ENCODE measurements at regions not wholly inside any gene's neighbourhood (a gene's known extent, or its start where the extent isn't known, plus 50 kb on each side); places are given as distances from the start of the nearest gene placed in this dataset.

GRCh38 chr18:41490861-41491260, 464.2 kb upstream of the PIK3C3 start:
- no peaks in the 10 kb centered on the region for H3K9me3 ChIP-seq (ENCODE audit: insufficient read depth in 2 of 2, low read depth in 1 of 2, low read length in 1 of 2)
- H4K20me1 ChIP-seq (replicated peaks in 1 of 2; ENCODE audit: control insufficient read depth in 1 of 2, insufficient read depth in 2 of 2, low read length in 2 of 2) = no peaks in the 10 kb centered on the region
- H3K36me3 ChIP-seq (ENCODE audit: control insufficient read depth in 2 of 4, insufficient read depth in 4 of 4, low read length in 3 of 4) = no peaks in the 10 kb centered on the region
- H3K79me2 ChIP-seq (ENCODE audit: control insufficient read depth in 1 of 2, insufficient read depth in 2 of 2, low read length in 2 of 2) = no peaks in the 10 kb centered on the region
- DNase-seq (ENCODE audit: low read depth in 1 of 2, low spot score in 2 of 2) (no peak), FAIRE-seq (no peak)
- H3K9ac ChIP-seq (replicated peaks in 1 of 4; ENCODE audit: extremely low read depth in 1 of 4, low read depth in 3 of 4, low read length in 3 of 4) = no peak overlapping the region
- no peak overlapping the region for H3K14ac ChIP-seq (ENCODE audit: insufficient read length)
- peak overlapping the region; percentile 36 for H3K56ac ChIP-seq (replicated peaks; ENCODE audit: insufficient read length, low read depth, low read length)
- 100% methylated on average over 1 of the region's 1 CpG; no CpG with 5 or more reads in 1 of the 2 experiments for WGBS, 2 experiments (ENCODE audit: extremely low coverage in 1 of 2, insufficient coverage in 1 of 2, insufficient read length in 1 of 2, insufficient replicate concordance in 2 of 2, low coverage in 1 of 2, low lambda C conversion rate in 2 of 2, missing lambda C conversion rate in 1 of 2)
- no peak overlapping the region for H2BK20ac ChIP-seq (ENCODE audit: low read length)
- no peak overlapping the region for H4K5ac ChIP-seq (ENCODE audit: insufficient read length, low read depth, low read length)
- H2AFZ ChIP-seq (ENCODE audit: low read length) = no peak overlapping the region
- no peak overlapping the region for H4K8ac ChIP-seq (ENCODE audit: extremely low read depth, insufficient read depth, low read length)
- no peak overlapping the region for H2BK120ac ChIP-seq (replicated peaks; ENCODE audit: low read depth, low read length)
- H3K23ac ChIP-seq (ENCODE audit: insufficient read length) = no peak overlapping the region
- H3K4ac ChIP-seq (replicated peaks; ENCODE audit: insufficient read length, low read depth, low read length) = no peak overlapping the region
- H3K4me2 ChIP-seq (ENCODE audit: insufficient read depth in 1 of 2, low read depth in 2 of 2, low read length in 2 of 2) = no peak overlapping the region
- no peak overlapping the region for H2BK5ac ChIP-seq (ENCODE audit: low read depth, low read length)
- no peak overlapping the region for H4K91ac ChIP-seq (replicated peaks; ENCODE audit: insufficient read length, low read length)
- no peak overlapping the region for H2BK12ac ChIP-seq (ENCODE audit: low read depth, low read length)
- H3K18ac ChIP-seq (ENCODE audit: extremely low read depth, low read length) = no peak overlapping the region
- H3K23me2 ChIP-seq (ENCODE audit: low read depth, low read length) = no peaks in the 10 kb centered on the region
- no peak overlapping the region for H3K27ac ChIP-seq (ENCODE audit: low read depth, low read length)
- no peaks in the 10 kb centered on the region for H3K4me1 ChIP-seq (replicated peaks in 1 of 4; ENCODE audit: control insufficient read depth in 3 of 4, insufficient read depth in 4 of 4, low read length in 3 of 4)
- H3K27me3 ChIP-seq (replicated peaks in 1 of 4; ENCODE audit: control insufficient read depth in 3 of 4, extremely low read depth in 1 of 4, insufficient read depth in 3 of 4, low read length in 3 of 4) = no peaks in the 10 kb centered on the region
- H3K79me1 ChIP-seq (ENCODE audit: low read depth, low read length) = no peaks in the 10 kb centered on the region
- no peak overlapping the region for H2AK5ac ChIP-seq (ENCODE audit: low read depth, low read length)
- H3K4me3 ChIP-seq (ENCODE audit: extremely low read depth in 1 of 4, insufficient read depth in 2 of 4, low read depth in 3 of 4, low read length in 4 of 4) = no peak overlapping the region
- TF ChIP-seq HDAC2 (IDR thresholded peaks at IDR 0.05; ENCODE audit: borderline replicate concordance in 1 of 2, low read depth in 2 of 2, low read length in 2 of 2) (no peak), BRCA1 (IDR thresholded peaks at IDR 0.05; ENCODE audit: low read depth, low read length) (no peak), CHD2 (IDR thresholded peaks at IDR 0.05; ENCODE audit: low read length) (no peak)
- no peak overlapping the region for H2BK15ac ChIP-seq (ENCODE audit: low read length)
- POLR2A ChIA-PET (ENCODE audit: partially characterized antibody) = no interaction called here
- CTCF ChIA-PET (ENCODE audit: partially characterized antibody) = no interaction called here

Data from H1 (cell line).